ENCODE measurements at regions not wholly inside any gene's neighbourhood (a gene's known extent, or its start where the extent isn't known, plus 50 kb on each side); places are given as distances from the start of the nearest gene placed in this dataset.

GRCh38 chr16:47967374-47967773, 188.4 kb downstream of the ABCC12 start:
- DNase-seq, result no peak
- no peak for TF ChIP-seq CTCF (IDR thresholded peaks at IDR 0.05; ENCODE audit: low read depth, low read length, missing control alignments)
- Histone ChIP-seq H3K27me3 (replicated peaks) (no peaks in the 10 kb centered on the region), H3K27ac (no peak overlapping the region), H3K36me3 (replicated peaks) (no peaks in the 10 kb centered on the region), H3K4me3 (ENCODE audit: low read depth, low read length) (no peak overlapping the region)
- in situ Hi-C loops (cut with HindIII; ENCODE audit: low pct_ligation_motif_present, low sequenced_read_pairs), result no loop called here

GRCh38 chr16:47966325-47966724, 189.5 kb downstream of the ABCC12 start:
- no peak for TF ChIP-seq CTCF (IDR thresholded peaks at IDR 0.05; ENCODE audit: low read depth, low read length, missing control alignments)
- Histone ChIP-seq H3K27me3 (replicated peaks) (no peaks in the 10 kb centered on the region), H3K36me3 (replicated peaks) (no peaks in the 10 kb centered on the region), H3K27ac (no peak overlapping the region), H3K4me3 (ENCODE audit: low read depth, low read length) (no peak overlapping the region)
- no peak for DNase-seq
- in situ Hi-C loops (cut with HindIII; ENCODE audit: low pct_ligation_motif_present, low sequenced_read_pairs), result no loop called here

- no peaks in the 10 kb centered on the region for H3K27me3 ChIP-seq (replicated peaks)
- no peak overlapping the region for H3K4me3 ChIP-seq (ENCODE audit: low read depth, low read length)
- no peaks in the 10 kb centered on the region for H3K36me3 ChIP-seq (replicated peaks)
- TF ChIP-seq CTCF (IDR thresholded peaks at IDR 0.05; ENCODE audit: low read depth, low read length, missing control alignments), result no peak
- H3K27ac ChIP-seq, result no peak overlapping the region
- in situ Hi-C loops (cut with HindIII; ENCODE audit: low pct_ligation_motif_present, low sequenced_read_pairs), result no loop called here
- DNase-seq, result peak; percentile 11
Observed at GRCh38 chr16:47965439-47965838, 190.4 kb downstream of the ABCC12 start.

- Histone ChIP-seq H3K36me3 (replicated peaks) (no peaks in the 10 kb centered on the region), H3K4me3 (ENCODE audit: low read depth, low read length) (no peak overlapping the region), H3K27ac (no peak overlapping the region), H3K27me3 (replicated peaks) (no peaks in the 10 kb centered on the region)
- no peak for TF ChIP-seq CTCF (IDR thresholded peaks at IDR 0.05; ENCODE audit: low read depth, low read length, missing control alignments)
- DNase-seq, result no peak
- in situ Hi-C loops (cut with HindIII; ENCODE audit: low pct_ligation_motif_present, low sequenced_read_pairs), result no loop called here
Observed at GRCh38 chr16:47958726-47959125, 197.1 kb downstream of the ABCC12 start.

GRCh38 chr16:47956916-47957315, 198.9 kb downstream of the ABCC12 start:
- in situ Hi-C loops (cut with HindIII; ENCODE audit: low pct_ligation_motif_present, low sequenced_read_pairs), result no loop called here
- no peak overlapping the region for H3K4me3 ChIP-seq (ENCODE audit: low read depth, low read length)
- no peak for TF ChIP-seq CTCF (IDR thresholded peaks at IDR 0.05; ENCODE audit: low read depth, low read length, missing control alignments)
- DNase-seq, result no peak
- H3K36me3 ChIP-seq (replicated peaks), result no peaks in the 10 kb centered on the region
- no peak overlapping the region for H3K27ac ChIP-seq
- H3K27me3 ChIP-seq (replicated peaks), result no peaks in the 10 kb centered on the region

GRCh38 chr16:47949714-47950113, 206.1 kb downstream of the ABCC12 start:
- in situ Hi-C loops (cut with HindIII; ENCODE audit: low pct_ligation_motif_present, low sequenced_read_pairs), result no loop called here
- DNase-seq, result no peak
- no peak for TF ChIP-seq CTCF (IDR thresholded peaks at IDR 0.05; ENCODE audit: low read depth, low read length, missing control alignments)
- H3K27ac ChIP-seq, result no peak overlapping the region
- no peak overlapping the region for H3K4me3 ChIP-seq (ENCODE audit: low read depth, low read length)
- H3K27me3 ChIP-seq (replicated peaks), result no peaks in the 10 kb centered on the region
- H3K36me3 ChIP-seq (replicated peaks), result no peaks in the 10 kb centered on the region
